ENCODE measurements at regions not wholly inside any gene's neighbourhood (a gene's known extent, or its start where the extent isn't known, plus 50 kb on each side); places are given as distances from the start of the nearest gene placed in this dataset.
A peak's percentile ranks its signal among the peaks of the same experiment; 100 is the strongest.

DNA sequence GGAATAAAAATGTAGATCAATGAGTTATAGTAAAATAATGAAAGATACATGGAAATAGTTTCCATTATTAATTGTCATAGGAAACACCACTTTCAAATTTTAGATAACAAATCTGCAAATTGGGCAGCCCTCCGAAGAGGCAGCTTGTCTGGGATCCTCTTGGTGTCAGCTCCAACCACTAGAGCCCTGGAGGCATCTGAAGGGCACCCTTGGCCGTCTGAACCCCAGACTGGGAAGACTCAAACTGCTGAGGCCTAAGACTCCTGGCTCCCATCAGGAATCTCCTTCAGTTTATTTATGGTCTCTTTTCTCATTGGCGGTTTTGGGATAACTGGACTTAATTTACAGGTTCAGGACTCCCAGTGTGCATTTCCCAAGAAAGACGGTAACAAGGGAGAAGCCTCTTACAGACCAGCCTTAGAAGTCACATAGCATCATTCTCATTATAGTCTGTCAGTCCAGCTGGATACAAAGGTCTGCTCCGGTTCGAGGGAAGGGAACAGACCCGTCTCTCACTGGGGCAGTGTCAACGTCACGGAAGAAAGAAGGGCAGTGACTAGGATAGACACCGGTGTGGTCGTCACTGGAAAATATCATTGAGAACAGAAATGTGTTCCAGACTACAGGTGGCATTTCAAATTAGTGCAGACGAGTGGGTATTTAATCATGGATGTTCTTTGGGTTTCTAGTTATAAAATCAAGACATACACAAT lies 390.7 kb upstream of the NETO1 start:
- Histone ChIP-seq H3K4me2 (ENCODE audit: insufficient read depth, insufficient read length, low read length) (no peak overlapping the region), H4K8ac (replicated peaks; ENCODE audit: insufficient read length, low read depth, low read length) (no peak overlapping the region), H3K56ac (ENCODE audit: insufficient read length, low read depth, low read length) (no peak overlapping the region), H3T11ph (ENCODE audit: low read length) (no peak overlapping the region), H4K20me1 (ENCODE audit: control insufficient read depth, insufficient read depth, insufficient read length) (no peaks in the 10 kb centered on the region), H3K4me1 (ENCODE audit: insufficient read depth, low read length) (peaks cover 2% of the 10 kb centered on the region; the same call in 1 of the 2 replicates), H2BK20ac (ENCODE audit: low read depth, low read length, poor library complexity, severe bottlenecking) (no peak overlapping the region), H3K9me3 (ENCODE audit: control insufficient read depth, low read depth, low read length) (no peaks in the 10 kb centered on the region), H2BK5ac (ENCODE audit: insufficient read length, low read length) (no peak overlapping the region), H3K18ac (ENCODE audit: insufficient read length, low read depth, low read length) (no peak overlapping the region), H4K91ac (ENCODE audit: insufficient read length, low read depth, low read length) (no peak overlapping the region), H2BK12ac (ENCODE audit: insufficient read length, low read depth, low read length) (no peak overlapping the region), H2AFZ (ENCODE audit: low read length) (peak overlapping the region; percentile 48), H4K5ac (ENCODE audit: insufficient read length, low read depth, low read length) (no peak overlapping the region), H2BK15ac (ENCODE audit: low read depth, low read length) (no peak overlapping the region), H3K23me2 (ENCODE audit: insufficient read length, low read depth, low read length, poor library complexity, severe bottlenecking) (no peaks in the 10 kb centered on the region), H2AK5ac (ENCODE audit: insufficient read length, low read length) (no peak overlapping the region), H3K14ac (ENCODE audit: insufficient read depth, low read length) (no peak overlapping the region), H2BK120ac (ENCODE audit: low read depth, low read length, poor library complexity, severe bottlenecking) (no peak overlapping the region), H3K4ac (ENCODE audit: low read depth, low read length) (no peak overlapping the region), H3K23ac (ENCODE audit: insufficient read length, low read depth, low read length) (no peak overlapping the region), H3K79me2 (ENCODE audit: insufficient read depth, low read length) (no peaks in the 10 kb centered on the region), H3K27me3 (ENCODE audit: insufficient read depth, low read length) (no peaks in the 10 kb centered on the region), H3K27ac (ENCODE audit: insufficient read length, low read depth, low read length) (no peak overlapping the region), H3K9ac (ENCODE audit: extremely low read depth, insufficient read length, low read length) (no peak overlapping the region), H3K79me1 (ENCODE audit: insufficient read depth, low read depth, low read length, poor library complexity, severe bottlenecking) (no peaks in the 10 kb centered on the region)
- TF ChIP-seq, protein P1, sequence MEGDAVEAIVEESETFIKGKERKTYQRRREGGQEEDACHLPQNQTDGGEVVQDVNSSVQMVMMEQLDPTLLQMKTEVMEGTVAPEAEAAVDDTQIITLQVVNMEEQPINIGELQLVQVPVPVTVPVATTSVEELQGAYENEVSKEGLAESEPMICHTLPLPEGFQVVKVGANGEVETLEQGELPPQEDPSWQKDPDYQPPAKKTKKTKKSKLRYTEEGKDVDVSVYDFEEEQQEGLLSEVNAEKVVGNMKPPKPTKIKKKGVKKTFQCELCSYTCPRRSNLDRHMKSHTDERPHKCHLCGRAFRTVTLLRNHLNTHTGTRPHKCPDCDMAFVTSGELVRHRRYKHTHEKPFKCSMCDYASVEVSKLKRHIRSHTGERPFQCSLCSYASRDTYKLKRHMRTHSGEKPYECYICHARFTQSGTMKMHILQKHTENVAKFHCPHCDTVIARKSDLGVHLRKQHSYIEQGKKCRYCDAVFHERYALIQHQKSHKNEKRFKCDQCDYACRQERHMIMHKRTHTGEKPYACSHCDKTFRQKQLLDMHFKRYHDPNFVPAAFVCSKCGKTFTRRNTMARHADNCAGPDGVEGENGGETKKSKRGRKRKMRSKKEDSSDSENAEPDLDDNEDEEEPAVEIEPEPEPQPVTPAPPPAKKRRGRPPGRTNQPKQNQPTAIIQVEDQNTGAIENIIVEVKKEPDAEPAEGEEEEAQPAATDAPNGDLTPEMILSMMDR (conservative IDR thresholded peaks at IDR 0.05), result no peak
- H3K9me3 Mint-ChIP-seq, result no peaks in the 10 kb centered on the region
- DNase-seq, result no peak
- H3K4me3 Mint-ChIP-seq, result no peak overlapping the region
- no CpG with 5 or more reads among the region's 12 CpGs for WGBS (ENCODE audit: extremely low coverage, insufficient read length, low lambda C conversion rate)
- 0 out of 7 replicates have a peak overlapping the region, but pooled peaks of 1 of the 3 experiments have one; percentile 2 for H3K27ac Mint-ChIP-seq
- H3K4me1 Mint-ChIP-seq, result peaks cover 2 to 5% of the 10 kb centered on the region in 2 experiments; a peak in 3 of 4 replicates
- no peaks in the 10 kb centered on the region for H3K27me3 Mint-ChIP-seq (ENCODE audit: low read depth)
- H3K36me3 Mint-ChIP-seq (ENCODE audit: insufficient read depth in 1 of 3, low read depth in 3 of 3), result no peaks in the 10 kb centered on the region

All from H9 (cell line).